GM12801 (cell line): ENCODE measurements at regions not wholly inside any gene's neighbourhood (a gene's known extent, or its start where the extent isn't known, plus 50 kb on each side); places are given as distances from the start of the nearest gene placed in this dataset.

Experiments
- CTCF ChIP-seq: IDR thresholded peaks from one replicate; pipeline ENCODE4 v1.5.1; 2011; ENCODE audit warnings: control low read depth; ENCODE audit not compliant: insufficient read length; ENCODE audit errors: extremely low read depth

GRCh38 chr7:9718071-9718661, 1255.5 kb upstream of the PHF14 start:
- TF ChIP-seq CTCF = no peak

- no peak for TF ChIP-seq CTCF
Observed at GRCh38 chr7:9719303-9719702, 1254.4 kb upstream of the PHF14 start.

GRCh38 chr7:9719721-9720120, 1254.0 kb upstream of the PHF14 start:
- TF ChIP-seq CTCF = no peak

- no peak for TF ChIP-seq CTCF
Observed at GRCh38 chr7:9752033-9752432, 1221.6 kb upstream of the PHF14 start.

- TF ChIP-seq CTCF = no peak
Observed at GRCh38 chr7:9761224-9761623, 1212.4 kb upstream of the PHF14 start.

- no peak for TF ChIP-seq CTCF
Observed at GRCh38 chr7:9776900-9777299, 1196.8 kb upstream of the PHF14 start.

GRCh38 chr7:9778367-9778766, 1195.3 kb upstream of the PHF14 start:
- no peak for TF ChIP-seq CTCF
